ENCODE measurements at regions not wholly inside any gene's neighbourhood (a gene's known extent, or its start where the extent isn't known, plus 50 kb on each side); places are given as distances from the start of the nearest gene placed in this dataset.
"Not testable (repeated sequence)": the region's sequence is repeated elsewhere in the genome, so short reads cannot be mapped to it uniquely, and the experiment has no call there.

DNA sequence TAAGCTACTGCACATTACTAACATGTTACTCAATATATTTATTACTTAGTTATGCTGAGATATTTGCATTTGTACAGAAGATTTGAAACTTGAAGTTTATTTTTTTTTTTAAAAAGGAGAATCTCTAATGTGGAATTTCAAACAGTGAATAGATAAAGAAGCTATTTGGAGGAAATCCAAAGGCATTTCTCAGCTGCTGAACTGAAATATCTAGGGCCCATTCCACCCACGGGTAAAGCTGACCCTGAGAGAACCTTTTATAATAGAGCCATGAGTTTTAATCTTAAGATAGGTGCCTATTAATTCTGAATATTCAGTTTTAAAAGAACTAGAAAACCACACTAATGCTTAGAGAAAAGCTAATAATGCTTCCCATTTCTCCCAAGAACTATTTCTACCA, 225.4 kb upstream of the CAND1 start:
- intact Hi-C loops (cut with micrococcal nuclease) = no loop called here
- H3K9me3 ChIP-seq (replicated peaks) = no peaks in the 10 kb centered on the region
- TF ChIP-seq, protein P1, sequence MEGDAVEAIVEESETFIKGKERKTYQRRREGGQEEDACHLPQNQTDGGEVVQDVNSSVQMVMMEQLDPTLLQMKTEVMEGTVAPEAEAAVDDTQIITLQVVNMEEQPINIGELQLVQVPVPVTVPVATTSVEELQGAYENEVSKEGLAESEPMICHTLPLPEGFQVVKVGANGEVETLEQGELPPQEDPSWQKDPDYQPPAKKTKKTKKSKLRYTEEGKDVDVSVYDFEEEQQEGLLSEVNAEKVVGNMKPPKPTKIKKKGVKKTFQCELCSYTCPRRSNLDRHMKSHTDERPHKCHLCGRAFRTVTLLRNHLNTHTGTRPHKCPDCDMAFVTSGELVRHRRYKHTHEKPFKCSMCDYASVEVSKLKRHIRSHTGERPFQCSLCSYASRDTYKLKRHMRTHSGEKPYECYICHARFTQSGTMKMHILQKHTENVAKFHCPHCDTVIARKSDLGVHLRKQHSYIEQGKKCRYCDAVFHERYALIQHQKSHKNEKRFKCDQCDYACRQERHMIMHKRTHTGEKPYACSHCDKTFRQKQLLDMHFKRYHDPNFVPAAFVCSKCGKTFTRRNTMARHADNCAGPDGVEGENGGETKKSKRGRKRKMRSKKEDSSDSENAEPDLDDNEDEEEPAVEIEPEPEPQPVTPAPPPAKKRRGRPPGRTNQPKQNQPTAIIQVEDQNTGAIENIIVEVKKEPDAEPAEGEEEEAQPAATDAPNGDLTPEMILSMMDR (IDR thresholded peaks at IDR 0.05; ENCODE audit: borderline replicate concordance) = no peak
- H3K36me3 ChIP-seq = no peaks in the 10 kb centered on the region
- H3K27me3 ChIP-seq (ENCODE audit: low read depth) = peaks cover 5% of the 10 kb centered on the region
- no peak overlapping the region for H3K4me3 ChIP-seq
- no peak overlapping the region for H3K27ac ChIP-seq (replicated peaks)
- H3K4me1 ChIP-seq = peaks cover 9% of the 10 kb centered on the region
- no peak for DNase-seq

DNA sequence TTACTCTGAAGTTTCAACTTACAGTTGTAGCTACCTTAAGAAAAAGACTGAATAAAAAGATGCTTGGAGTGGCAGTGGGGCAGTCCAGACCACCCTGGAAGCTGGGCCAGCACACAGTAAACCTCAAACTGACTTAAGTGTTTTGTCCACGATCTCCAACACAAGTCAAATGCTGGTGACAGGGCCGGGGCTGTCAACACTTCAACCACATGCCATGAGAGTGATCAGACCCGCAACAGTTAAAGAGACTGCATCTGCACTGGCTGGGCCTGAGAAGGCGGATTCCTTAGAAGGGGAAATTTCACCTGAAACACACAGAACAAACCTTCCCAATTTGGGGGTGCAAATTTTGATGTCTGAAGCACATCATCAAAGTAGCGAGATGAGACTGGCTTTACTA, 223.5 kb upstream of the CAND1 start:
- no peak for DNase-seq
- Histone ChIP-seq H3K27ac (replicated peaks) (no peak overlapping the region), H3K4me1 (peaks cover 9% of the 10 kb centered on the region), H3K9me3 (replicated peaks) (peaks cover 5% of the 10 kb centered on the region), H3K27me3 (ENCODE audit: low read depth) (peaks cover 5% of the 10 kb centered on the region), H3K36me3 (no peaks in the 10 kb centered on the region), H3K4me3 (no peak overlapping the region)
- TF ChIP-seq, protein P1 (IDR thresholded peaks at IDR 0.05; ENCODE audit: borderline replicate concordance) = no peak
- intact Hi-C loops (cut with micrococcal nuclease) = no loop called here

DNA sequence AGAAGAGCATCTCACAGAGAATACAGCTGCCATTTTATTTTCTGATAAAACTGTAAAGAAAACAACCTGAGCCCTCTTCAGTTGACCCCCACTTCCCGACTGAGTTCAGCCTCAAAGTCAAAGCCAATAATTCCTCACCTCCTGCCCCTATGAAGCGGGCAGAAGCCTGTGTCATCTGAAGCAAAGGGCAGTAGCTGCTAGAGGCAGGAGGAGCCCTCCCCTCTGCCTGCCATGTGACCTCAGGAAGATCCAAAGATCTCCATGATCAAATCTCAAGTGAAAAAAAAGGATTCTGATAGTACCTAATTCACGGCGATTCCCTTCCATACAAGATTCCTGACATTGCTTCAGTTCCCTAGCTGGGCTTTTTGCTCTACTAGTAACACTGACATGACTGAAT, 223.1 kb upstream of the CAND1 start:
- peaks cover 9% of the 10 kb centered on the region for H3K4me1 ChIP-seq
- H3K36me3 ChIP-seq = no peaks in the 10 kb centered on the region
- TF ChIP-seq, protein P1 (IDR thresholded peaks at IDR 0.05; ENCODE audit: borderline replicate concordance) = no peak
- H3K27ac ChIP-seq (replicated peaks) = no peak overlapping the region
- H3K27me3 ChIP-seq (ENCODE audit: low read depth) = peaks cover 5% of the 10 kb centered on the region
- intact Hi-C loops (cut with micrococcal nuclease) = no loop called here
- no peak overlapping the region for H3K4me3 ChIP-seq
- no peak for DNase-seq
- peaks cover 5% of the 10 kb centered on the region for H3K9me3 ChIP-seq (replicated peaks)

DNA sequence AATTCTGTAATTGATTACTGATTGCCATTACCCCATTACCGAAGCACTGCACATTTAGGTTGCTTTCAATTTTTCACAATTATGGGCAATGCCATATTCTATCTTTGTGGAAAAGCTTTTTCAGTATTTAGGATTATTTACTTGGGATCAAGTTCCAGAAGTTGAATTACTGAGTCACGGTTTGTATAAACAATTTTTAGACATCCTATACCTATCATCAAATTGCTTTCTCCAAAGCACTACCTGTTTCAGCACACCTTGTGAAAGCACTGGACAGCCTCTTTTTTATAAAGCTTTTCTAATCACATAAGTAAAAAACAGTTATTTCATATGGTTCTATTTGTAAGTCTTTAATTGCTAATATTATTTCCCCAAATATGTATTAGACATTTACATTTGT, 221.5 kb upstream of the CAND1 start:
- peaks cover 8% of the 10 kb centered on the region for H3K4me1 ChIP-seq
- H3K9me3 ChIP-seq (replicated peaks) = peaks cover 5% of the 10 kb centered on the region
- H3K27ac ChIP-seq (replicated peaks) = no peak overlapping the region
- peaks cover 5% of the 10 kb centered on the region for H3K27me3 ChIP-seq (ENCODE audit: low read depth)
- H3K36me3 ChIP-seq = no peaks in the 10 kb centered on the region
- TF ChIP-seq, protein P1 (IDR thresholded peaks at IDR 0.05; ENCODE audit: borderline replicate concordance) = no peak
- no peak overlapping the region for H3K4me3 ChIP-seq
- intact Hi-C loops (cut with micrococcal nuclease) = no loop called here
- no peak for DNase-seq

DNA sequence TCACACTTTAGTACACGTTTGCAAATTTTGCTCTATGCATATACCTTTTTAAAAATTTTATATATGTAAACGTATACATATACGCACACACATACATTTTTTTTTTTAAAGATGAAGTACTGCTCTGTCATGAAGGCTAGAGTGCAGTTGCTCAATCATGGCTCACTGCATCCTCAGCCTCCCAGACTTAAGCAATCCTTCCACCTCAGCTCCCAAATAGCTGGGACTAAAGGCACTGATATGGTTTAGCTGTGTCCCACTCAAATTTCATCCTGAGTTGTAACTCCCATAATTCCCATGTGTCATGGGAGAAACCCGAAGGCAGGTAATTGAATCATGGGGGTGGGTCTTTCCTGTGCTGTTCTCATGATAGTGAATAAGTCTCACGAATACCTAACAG, 220.8 kb upstream of the CAND1 start:
- DNase-seq = no peak
- peaks cover 5% of the 10 kb centered on the region for H3K27me3 ChIP-seq (ENCODE audit: low read depth)
- no peaks in the 10 kb centered on the region for H3K36me3 ChIP-seq
- no peak overlapping the region for H3K27ac ChIP-seq (replicated peaks)
- intact Hi-C loops (cut with micrococcal nuclease) = no loop called here
- H3K9me3 ChIP-seq (replicated peaks) = peaks cover 5% of the 10 kb centered on the region
- H3K4me1 ChIP-seq = peaks cover 5% of the 10 kb centered on the region
- TF ChIP-seq, protein P1 (IDR thresholded peaks at IDR 0.05; ENCODE audit: borderline replicate concordance) = no peak
- no peak overlapping the region for H3K4me3 ChIP-seq

DNA sequence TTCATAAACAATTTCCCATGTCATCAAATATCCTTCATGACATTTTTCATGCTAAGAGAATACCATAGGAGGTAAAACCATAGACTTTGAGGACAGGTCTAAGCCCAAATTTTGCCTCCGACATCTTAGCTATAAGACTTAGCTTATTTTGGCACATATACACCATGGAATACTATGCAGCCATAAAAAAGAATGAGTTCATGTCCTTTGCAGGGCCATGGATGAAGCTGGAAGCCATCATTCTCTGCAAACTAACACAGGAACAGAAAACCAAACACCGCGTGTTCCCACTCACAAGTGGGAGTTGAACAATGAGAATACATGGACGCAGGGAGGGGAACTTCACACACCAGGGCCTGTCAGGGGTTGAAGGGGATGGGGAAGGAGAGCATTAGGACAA, 220.0 kb upstream of the CAND1 start:
- H3K36me3 ChIP-seq; H3K27me3 ChIP-seq (ENCODE audit: low read depth); DNase-seq; H3K4me3 ChIP-seq; H3K9me3 ChIP-seq (replicated peaks); H3K27ac ChIP-seq (replicated peaks); H3K4me1 ChIP-seq; intact Hi-C loops (cut with micrococcal nuclease): not testable (repeated sequence)

All from left ventricle myocardium inferior (tissue), 1 donor.